GM18502 (cell line): ENCODE measurements at regions not wholly inside any gene's neighbourhood (a gene's known extent, or its start where the extent isn't known, plus 50 kb on each side); places are given as distances from the start of the nearest gene placed in this dataset.
"Not testable (repeated sequence)": the region's sequence is repeated elsewhere in the genome, so short reads cannot be mapped to it uniquely, and the experiment has no call there.

Experiments used
- ATAC-seq: cut with Tn5 transposase; IDR thresholded peaks from one replicate; pipeline ENCODE4 v1.9.1; 2021; ENCODE audit warnings: mild to moderate bottlenecking; ENCODE audit not compliant: unreplicated experiment, poor library complexity

DNA sequence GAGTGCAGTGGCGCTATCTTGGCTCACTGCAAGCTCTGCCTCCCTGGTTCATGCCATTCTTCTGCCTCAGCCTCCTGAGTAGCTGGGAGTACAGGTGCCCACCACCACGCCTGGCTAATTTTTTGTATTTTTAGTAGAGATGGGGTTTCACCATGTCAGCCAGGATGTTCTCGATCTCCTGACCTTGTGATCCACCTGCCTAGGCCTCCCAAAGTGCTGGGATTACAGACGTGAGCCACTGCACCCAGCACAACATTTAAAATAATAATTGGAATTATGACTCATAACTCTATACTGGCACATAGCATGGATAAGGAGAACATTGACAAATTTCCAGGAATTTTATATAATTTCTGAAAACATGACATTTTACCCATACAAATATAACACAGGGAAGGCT is 54.2 kb downstream of the DBET start:
- ATAC-seq = not testable (repeated sequence)

DNA sequence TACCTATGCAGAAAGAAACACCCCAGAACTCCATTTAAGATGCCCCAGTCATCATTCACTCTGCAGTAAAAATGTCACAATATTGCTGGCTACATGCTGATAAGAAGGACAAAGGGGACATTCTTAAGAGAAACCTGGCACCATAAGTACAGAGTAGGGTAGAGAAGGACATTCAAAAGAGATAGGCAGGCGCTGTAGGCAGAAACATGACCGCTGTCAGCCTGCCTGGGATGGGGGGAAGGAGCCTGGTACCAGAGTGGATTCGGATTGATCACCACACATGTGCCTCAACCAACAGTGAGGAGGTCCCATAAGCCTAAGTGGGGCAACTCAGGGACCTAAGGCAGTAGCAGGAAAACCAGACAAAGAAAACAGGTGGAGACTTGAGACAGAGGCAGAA is 54.1 kb upstream of the DUX4 start:
- ATAC-seq = not testable (repeated sequence)

DNA sequence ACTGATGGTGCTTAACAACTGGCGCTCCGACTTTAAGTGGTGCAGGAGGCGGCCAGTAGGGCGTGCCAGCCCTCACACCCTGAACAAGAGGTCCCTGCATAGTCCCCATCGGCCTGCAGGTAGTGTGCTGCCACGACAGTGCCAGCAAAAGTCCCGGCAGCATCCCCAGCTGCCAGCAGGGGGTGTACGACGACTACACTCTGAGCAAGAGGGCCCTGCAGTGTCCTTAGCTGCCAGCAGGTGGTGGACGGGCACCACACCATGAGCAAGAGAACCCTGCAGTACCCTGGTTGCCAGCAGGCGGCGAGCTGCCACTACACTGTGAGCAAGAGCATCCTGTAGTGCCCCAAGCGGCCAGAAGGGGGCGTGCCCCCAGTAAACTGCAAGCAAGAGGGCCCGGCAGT is 53.5 kb upstream of the DUX4 start:
- peak; percentile 74 for ATAC-seq

DNA sequence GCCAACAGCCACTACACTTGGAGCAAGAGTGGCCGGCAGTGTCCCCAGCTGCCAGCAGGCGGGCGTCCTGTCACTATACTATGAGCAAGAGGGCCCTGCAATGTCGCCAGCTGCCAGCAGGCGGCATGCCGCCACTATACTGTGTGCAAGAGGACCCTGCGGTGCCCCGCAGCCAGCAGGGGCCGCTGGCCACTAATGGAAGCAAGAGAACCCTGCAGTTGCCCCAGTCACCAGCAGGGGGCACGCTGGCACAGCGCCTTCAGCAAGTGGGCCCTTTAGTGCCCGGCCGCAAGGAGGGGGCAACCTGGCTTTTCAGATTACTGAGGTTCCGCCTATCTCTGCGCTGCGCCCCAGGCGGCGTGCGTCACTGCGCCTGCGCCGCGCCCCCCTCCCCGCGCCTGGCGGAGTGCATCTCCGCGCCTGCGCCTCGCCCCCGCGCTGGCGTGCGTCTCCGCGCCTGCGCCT is 53.0 kb upstream of the DUX4 start:
- peak; percentile 44 for ATAC-seq

DNA sequence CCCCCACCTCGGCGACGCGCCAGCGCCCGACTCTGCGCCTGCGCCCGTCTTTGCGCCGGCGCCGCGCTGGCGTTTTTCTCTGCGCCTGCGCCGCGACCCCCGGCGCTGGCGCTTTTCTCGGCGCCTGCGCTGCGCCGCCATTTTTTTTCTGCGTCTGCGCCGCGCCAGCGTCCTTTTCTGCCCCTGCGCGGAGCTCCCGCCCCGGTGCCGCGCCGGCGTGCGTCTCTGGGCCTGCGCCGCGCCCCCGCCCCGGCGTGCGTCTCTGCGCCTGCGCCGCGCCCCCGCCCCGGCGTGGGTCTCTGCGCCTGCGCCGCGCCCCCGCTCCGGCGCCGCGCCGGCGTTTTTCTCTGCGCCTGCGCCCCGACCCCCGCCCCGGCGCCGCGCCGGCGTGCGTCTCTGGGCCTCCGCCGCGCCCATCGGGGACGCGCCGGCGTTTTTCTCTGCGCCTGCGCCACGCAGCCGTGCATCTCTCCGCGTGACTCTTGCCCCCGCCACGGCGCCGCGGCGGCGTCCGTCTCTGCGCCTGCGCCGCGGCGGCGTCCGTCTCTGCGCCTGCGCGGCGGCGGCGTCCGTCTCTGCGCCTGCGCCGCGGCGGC is 52.4 kb upstream of the DUX4 start:
- ATAC-seq = not testable (repeated sequence)

DNA sequence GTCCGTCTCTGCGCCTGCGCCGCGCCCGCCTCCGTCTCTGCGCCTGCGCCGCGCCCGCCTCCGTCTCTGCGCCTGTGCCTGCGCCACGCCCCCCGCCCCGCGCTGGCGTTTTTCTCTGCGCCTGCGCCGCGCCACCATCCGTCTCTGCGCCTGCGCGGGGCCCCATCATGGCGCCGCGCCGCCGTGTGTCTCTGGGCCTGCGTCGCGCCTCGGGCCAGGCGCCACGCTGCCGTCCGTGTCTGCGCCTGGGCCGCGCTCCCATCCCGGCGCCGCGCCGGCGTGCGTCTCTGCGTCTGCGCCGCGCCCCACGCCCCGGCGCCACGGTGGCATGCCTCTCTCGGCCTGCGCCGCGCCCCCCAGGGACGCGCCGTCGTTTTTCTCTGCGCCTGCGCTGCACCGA is 51.8 kb upstream of the DUX4 start:
- no peak for ATAC-seq

DNA sequence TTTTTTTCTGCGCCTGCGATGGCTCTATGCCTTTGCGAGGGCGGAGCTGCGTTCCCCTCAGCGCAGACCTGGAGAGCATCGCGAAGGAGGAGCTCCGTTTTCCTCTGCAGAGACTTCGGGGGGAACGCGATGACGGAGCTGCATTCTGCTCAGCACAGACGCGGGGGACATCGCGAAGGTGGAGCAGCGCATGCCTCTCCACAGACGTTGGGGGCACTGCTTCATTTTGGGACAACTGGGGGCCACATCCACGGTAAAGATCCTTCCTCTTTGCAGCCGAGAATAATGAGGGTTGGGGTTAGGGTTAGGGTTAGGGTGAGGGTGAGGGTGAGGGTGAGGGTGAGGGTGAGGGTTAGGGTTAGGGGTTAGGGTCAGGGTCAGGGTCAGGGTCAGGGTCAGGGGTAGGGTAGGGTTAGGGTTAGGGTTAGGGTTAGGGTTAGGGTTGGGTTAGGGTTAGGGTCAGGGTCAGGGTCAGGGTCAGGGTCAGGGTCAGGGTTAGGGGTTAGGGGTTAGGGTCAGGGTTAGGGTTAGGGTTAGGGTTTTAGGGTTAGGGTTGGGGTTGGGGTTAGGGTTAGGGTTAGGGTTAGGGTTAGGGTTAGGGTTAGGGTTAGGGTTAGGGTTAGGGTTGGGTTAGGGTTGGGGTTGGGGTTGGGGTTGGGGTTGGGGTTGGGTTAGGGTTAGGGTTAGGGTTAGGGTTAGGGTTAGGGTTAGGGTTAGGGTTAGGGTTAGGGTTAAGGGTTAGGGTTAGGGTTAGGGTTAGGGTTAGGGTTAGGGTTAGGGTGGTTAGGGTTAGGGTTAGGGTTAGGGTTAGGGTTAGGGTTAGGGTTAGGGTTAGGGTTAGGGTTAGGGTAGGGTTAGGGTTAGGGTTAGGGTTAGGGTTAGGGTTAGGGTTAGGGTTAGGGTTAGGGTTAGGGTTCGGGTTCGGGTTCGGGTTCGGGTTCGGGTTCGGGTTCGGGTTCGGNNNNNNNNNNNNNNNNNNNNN is 51.1 kb upstream of the DUX4 start:
- ATAC-seq = not testable (repeated sequence)
